GM21786 (cell line): ENCODE measurements at regions not wholly inside any gene's neighbourhood (a gene's known extent, or its start where the extent isn't known, plus 50 kb on each side); places are given as distances from the start of the nearest gene placed in this dataset.

ENCODE experiments used
- ATAC-seq: cut with Tn5 transposase; IDR thresholded peaks from one replicate; pipeline ENCODE4 v1.9.1; 2021; ENCODE audit not compliant: unreplicated experiment

DNA sequence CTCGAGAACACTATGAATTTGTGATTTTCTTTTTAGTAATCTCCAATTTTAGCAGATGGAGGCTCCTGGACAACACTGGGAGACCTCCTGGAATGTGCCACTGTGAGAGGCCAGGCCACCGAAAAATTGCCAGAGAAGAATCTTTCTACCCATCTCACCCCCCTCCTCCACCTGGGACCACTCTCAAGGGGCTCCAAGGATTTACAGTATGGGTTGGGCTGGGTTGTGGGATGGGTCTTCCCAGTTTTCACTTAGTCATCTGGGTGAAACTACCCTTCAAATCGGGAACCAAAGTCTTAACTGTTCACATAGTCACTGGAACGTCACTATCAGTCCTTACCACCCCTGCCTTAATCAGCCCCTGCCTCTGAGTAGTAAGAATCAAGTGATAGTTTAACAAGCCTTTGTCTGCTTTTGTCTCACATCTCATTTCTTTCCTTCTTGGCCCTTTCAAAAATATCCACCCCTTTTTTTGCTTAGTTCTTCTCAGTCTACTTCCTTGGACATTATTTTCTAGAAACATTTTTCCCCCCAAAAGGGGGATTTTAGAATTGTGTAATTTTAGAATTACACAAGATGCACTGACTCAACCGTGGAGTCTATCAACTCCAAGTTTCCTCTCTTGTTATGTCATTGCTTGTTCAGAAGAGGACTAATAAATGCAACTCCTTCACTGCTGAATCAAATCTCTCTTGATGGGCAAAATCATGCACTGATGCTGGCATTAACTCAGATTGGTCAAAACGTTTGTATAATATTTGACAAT, 148.2 kb upstream of the MOCS1 start:
- ATAC-seq, result no peak

DNA sequence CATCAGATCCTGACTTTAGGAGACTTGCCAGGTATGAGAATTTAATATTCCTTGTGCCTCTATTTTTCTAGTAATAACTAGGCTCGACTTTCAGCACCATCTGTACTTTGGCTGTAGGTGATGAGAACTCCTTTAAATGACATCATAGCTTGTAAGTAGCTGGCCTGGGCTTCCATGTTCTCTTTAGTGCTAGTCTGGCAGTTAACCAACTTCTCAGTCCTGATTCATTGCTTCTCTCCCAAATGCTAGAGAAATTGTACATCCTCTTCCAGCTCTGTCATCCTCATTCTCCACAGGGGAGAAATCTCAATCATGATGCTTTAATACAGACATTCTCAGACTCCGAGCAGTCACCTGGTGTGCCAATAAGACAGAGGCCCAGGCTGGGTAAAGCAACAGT, 143.5 kb upstream of the MOCS1 start:
- ATAC-seq, result no peak

DNA sequence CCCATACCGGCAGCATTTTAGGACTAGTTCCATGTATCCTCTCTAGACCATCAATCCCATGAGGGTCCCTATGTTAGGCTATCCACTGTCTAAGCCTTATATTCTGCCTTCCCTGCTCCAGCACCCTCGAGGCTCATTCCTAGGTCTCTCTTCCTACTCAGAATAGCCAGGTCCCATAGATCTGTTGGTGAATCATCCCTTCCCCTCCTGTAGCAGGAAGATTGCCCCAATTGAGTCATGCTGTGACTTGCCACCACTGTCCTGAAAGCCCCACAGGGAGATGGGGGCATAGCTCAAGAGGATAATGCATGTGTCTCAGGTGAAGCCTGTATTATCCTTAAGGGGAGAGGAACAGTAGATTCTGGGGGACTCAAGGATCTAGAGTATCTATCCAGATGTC, 143.1 kb upstream of the MOCS1 start:
- ATAC-seq, result no peak

DNA sequence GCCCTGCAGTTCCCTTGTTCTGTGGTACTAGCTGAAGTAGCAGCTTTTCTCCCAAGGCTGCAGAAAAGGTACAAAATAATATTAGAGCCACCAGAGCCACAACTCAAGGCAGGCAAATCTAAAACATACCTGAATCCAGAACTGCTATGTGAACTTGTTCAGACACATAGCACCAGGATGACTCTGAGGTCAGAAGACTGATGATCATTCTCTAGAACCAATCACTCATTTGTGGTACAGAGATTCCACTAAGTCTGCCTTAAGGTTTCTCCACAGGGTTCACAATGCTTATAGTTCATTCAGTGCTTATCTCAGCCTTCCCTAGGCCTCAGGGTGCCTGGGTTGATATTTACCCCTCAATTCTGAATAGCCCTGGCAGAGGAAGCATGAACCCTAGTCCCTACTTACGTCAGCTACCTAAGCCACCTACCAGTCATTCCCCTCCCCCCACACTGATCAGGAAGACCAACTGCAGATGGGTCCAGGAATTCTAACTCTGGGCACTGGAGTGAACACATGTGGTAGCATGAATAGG, 140.9 kb upstream of the MOCS1 start:
- no peak for ATAC-seq

DNA sequence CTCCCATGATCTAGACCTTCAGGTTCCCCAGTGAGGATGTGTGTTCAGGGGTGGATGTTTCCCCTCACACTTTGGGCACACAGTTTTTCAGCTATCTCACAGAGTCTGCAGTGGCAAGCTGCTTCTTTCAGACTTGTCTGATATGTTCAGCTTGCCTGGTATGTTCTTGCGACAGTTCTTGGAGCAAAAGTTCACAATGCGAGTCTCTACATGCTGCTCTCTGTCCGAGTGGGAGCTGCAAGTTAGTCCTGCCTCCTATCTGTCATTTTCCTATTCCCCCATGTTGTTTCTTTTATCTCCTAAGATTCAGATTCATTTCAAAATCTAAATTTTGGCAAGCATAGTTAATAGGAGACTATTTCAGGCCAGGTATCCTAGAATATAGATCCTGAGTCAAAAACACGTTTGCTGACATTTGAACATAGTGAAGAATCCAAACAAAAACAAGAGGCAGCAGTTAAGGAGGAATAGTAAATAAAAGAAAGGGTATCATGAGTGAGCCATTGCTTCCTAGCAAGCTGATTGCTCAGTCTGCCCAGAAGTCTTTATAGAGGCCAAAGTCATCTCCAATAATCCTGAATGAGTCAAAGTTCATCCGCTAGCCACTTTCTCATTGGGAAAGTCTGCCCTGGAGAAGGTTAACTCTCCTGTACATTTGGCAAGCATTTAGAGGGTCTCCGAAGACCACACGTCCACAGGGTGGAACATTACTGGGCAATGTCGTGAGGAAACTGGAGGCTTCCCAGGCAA, 140.2 kb upstream of the MOCS1 start:
- no peak for ATAC-seq

DNA sequence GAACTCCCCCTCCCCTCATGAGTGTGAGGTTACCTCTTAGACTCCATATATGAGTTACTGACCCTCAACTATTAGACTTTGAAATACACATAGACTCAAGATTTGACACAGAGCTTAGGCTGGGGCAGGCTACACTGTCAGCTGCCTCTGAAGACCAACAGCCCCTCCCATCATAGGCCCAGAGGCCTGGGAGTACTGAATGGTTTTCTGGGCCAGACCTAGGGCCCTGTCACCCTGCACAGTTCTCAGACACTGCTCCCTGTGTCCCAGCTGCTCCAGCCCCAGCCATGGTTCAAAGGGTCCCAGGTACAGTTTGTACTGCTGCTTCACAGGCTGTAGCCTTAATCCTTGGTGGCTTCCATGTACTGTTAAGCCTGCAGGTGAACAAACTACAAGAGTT, 132.1 kb upstream of the MOCS1 start:
- ATAC-seq, result no peak

DNA sequence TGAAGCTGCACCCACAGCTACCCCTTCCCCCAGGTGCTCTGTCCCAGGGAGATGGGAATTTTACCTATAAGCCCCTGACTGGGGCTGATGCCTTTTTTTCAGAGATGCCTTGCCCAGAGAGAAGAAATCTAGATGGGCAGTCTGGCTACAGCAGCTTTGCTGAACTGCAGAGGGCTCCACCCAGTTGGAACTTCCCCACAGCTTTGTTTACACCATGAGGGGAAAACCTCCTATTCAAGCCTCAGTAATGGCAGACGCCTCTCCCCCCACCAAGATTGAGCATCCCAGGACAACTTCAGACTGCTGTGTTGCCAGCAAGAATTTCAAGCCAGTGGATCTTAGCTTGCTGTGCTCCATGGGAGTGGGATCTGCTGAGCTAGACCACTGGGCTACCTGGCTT, 122.6 kb upstream of the MOCS1 start:
- ATAC-seq, result no peak

DNA sequence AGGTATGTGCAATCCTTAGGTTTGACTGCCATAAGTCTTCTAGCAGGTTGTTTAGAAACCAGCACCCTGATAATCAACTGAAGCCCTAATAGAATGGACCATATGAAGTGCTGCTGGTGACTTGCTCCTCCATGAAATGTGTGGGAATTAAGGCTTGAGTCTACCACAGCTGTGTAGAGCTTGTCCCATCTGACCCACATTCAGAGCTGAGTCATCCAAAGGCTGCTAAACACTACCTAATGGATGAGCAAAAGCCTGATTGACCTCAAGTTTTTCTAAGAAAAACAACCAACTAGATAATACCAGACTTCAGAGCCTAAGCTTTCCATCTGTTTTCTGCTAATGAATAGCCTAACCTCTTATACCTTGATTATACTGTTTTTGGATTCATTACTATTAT, 120.3 kb upstream of the MOCS1 start:
- ATAC-seq, result no peak

DNA sequence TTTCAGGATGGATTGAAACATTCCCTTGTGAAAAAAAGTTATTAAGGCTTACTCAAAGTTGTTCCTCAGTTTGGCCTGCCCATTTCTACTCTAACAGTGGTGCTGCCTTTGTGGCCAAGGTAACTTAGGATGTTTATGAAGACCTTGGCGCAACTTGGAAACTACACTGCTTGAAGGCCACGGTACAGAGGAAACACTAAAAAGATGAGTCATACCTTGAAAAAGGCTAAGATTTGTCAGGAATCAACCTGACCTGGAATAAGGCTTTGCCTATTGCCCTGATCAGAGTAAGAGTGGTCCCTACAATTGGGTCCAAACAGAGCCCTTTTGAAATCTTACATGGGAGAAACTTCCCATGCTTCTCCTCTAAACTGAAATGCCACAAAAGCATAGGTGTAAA, 119.9 kb upstream of the MOCS1 start:
- ATAC-seq, result no peak

DNA sequence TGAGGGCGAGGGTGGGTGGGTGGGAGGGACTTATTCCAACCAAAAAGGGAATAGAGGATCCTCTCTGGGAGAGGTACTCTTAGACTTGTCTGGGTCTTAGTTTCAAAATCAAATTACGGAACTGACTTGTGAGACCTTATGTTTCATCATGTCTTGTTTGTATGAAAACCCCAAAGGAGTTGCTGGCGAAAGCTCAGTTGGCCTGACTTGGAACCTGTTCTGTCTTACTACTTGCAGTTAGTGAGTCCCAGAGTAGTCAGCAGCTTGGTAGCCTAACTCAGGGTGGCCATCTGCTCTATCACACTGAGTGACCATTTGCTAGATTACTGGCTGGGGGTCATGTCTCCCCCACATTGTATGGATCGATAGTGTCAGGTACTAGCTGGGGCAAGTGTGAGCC, 114.9 kb upstream of the MOCS1 start:
- no peak for ATAC-seq

DNA sequence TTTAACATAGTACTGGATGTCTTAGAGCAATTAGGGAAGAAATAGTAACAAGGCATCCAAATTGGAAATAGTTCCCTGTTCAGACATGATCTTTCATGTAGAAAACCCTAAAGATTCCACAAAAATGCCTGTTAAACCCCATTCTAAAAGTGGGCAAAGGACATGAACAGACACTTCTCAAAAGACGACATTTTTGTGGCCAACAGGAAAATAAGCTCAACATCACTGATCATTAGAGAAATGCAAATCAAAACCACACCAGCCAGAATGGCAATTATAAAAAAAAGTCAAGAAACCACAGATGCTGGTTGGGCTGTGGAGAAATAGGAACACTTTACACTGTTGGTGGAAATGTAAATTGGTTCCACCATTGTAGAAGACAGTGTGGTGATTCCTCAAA, 109.9 kb upstream of the MOCS1 start:
- no peak for ATAC-seq

DNA sequence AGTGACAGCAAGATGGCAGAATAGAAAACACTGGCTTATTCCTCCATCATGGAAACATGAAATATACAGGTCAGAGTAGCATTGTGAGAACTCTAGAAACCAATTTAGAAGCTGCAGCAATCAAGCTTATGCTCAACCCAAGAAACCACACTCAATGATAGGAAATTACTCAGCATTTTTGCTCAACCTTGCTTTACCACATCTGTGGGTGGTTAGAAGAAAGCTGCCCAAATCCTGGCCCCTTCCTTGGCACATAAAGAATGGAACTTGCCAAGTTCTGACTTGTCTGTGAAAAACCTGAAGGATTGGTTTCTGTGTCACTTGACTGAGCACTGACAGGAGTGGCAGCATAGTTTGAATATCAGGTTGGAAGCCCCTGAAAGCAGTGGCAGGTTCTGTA, 108.0 kb upstream of the MOCS1 start:
- ATAC-seq, result no peak

DNA sequence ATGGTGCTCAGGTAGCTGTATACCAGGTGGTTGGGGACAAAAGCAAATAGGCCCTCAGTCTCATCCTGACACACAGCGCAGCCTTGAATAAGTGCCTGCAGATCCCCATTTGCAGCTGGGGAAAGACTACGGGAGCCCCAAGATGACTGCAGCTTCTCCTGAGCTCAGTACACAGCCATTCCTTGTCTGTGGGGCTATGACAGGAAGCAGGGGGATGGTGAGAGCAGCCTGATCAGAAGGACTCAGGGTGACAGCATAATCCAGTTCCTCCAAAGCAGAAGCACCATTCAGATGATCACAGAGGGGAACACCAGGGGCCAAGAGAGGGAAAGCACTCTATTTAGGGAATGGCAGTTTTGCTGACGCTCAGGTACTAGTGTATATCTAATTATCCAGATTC, 104.8 kb upstream of the MOCS1 start:
- ATAC-seq, result no peak

DNA sequence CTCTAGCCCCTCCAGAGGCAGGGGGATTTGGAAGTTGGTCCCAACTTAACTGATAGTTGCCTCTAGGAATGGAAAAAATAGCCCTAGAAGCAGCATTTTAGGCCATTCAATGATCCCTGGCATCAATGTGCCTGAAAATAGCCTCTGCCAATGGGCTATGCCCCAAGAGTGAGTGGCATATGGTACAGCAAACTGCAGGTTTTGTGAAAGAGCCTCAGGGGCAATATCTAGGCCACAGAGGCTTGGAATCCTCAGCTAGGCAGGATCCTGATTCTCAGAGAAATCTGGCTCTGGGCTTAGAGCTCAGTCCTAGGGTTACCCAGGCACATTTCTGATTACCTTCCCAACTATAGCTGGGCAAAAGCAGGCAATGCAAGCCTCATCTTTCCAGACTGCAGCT, 104.4 kb upstream of the MOCS1 start:
- ATAC-seq, result no peak

DNA sequence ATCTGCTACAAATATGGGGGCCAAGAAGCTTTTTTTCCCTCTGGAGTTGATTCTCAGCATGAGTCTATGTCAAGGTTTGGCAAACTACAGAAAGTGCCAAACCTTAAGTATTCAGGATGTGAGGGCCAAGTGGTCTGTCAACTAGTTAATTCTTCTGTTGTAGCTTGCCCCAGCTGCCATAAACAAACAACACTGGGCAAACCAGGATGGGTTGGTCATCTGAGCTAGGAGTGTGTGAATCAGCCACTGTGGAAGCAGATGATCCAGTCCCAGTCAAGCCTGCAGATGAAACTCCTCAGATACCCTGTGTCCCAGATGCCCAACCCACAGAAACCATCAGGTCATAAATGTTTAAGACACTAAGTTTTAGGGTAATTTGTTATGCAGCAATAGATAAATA, 103.0 kb upstream of the MOCS1 start:
- no peak for ATAC-seq

DNA sequence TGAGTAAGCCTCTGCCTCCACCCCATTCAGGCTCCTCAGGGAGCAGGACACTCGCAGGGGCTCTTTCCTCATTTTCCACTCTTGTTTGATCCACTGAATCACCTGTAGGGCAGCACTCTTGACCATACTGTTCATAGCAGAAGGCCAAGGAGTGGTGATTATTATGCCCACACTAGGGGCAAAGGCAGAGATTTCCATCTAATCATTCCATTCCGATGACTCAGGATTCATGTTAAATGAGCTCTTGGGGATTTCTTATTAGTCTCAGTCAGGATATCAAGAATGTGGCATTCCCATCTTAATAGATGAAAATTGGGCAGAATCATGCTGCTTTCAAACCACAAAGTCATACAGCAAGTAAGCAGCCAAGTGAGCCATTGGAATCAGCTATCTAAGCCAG, 101.9 kb upstream of the MOCS1 start:
- no peak for ATAC-seq

DNA sequence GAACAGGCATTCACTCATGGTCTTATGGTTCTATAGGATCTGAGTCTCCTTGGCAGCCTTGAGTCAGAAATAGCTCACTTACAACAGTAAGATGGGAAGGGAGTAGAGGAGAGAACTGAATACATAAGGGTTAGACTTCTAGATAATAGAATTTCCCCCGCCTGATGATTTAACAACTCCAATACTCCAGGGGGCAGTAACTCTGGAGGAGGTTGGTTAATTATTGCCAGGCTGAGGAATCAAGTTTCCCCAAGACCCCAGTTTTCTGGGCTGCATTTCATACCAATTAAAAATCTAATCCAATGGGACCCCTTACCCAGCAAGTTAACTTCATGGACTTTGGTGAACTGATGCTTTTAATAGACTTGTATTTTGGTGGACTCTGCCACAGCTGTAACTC, 94.2 kb upstream of the MOCS1 start:
- no peak for ATAC-seq

DNA sequence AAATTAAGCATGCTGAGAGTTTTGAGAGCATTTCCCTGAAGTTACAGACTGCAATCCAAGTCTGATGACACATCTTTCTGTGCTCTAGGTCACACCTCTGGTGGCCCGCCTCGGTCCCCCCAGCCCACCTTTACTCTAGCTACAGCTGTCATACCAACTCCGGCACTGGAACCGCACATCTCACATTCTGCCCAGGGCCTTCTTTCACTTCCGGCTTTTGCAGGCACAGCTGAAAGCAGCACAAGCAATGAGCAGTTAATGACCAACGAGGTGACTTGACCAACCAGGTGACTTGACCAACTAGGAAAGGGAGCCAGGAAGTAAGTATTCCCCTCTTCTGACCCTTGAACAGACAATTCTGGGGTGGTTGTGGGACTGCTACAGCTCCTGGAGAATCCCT, 88.6 kb upstream of the MOCS1 start:
- no peak for ATAC-seq

DNA sequence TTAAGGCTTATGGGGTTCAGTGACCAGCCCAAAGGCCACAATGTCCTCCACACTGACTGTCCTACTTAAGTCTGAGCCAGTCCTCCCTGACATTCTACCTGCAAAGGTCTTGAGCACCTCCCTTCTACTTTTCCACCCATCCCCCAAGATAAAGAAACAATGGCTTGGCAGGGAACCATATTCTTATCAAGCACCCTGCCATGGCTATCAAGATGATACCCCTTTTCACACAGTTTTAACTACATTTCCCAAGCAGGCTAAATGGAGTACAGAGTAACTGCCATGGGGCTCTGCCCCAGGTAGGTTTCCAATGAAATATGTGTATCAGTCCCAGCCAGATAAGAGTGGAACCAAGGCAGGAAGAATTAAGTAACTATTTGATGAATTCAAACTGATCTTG, 85.9 kb upstream of the MOCS1 start:
- ATAC-seq, result no peak

DNA sequence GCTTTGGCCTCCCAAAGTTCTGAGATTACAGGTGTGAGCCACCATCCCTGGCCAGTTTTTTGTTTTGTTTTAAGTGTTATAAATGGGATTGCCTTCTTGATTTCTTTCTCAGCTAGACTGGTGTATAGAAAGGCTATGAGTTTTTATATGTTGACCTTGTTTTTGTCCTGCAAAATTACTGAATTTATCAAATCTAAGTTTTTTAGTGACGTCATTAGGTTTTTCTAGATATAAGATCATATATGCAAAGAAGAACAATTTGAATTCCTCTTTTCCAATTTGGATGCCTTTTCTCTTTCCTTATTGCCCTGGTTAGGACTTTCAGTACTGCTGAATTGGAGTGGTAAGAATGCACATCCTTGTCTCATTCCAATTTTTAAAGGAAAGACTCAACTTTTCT, 81.3 kb upstream of the MOCS1 start:
- ATAC-seq, result no peak

DNA sequence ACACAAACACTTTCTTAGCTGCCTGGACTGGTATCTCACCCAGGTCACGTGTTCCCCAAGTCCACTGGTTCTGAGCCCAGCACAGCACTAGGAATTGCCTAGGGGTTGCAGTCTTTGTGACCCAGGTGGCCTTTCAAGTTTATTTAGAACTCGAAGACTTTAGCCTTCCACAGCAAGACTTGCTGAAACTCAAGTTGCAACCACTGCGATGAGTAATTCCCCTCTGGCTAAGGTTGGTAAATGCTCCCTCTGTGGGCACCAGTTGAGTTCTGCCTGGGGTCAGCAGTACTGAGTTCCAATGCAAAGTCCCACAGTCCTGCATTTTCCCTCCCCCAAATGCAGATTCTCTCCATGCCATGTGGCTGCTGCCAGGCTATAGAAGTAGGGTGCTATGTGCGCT, 77.6 kb upstream of the MOCS1 start:
- no peak for ATAC-seq

DNA sequence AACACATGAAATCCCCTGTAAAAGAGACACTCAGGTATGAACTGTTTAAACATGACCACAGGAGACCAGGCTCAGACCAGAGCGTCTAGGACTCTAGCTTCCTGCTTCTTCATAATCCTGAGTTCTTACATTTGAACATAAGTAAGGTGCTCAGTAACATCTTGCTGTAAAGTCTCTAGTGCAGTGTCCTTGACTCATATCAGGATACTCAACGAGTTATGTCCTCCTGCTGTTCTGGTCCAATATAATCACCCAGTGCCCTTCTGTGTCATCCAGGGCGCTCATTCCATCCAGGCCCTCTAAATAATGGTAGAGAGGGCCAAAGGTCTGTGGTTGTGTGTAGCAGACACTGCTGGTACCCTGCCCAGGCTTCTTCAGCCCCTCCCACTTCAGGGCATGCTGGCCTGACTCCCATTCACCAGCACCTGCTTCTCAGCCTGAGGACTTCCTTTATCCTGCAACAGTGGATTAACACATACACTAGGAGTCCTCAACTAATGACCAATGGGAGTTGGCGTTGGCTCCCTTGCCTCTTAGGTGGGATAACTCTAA, 66.8 kb upstream of the MOCS1 start:
- no peak for ATAC-seq
